HG03442 (cell line): ENCODE measurements at regions not wholly inside any gene's neighbourhood (a gene's known extent, or its start where the extent isn't known, plus 50 kb on each side); places are given as distances from the start of the nearest gene placed in this dataset.

ENCODE experiments used
- ATAC-seq: cut with Tn5 transposase; IDR thresholded peaks from one replicate; pipeline ENCODE4 v1.9.1; 2021; ENCODE audit warnings: mild to moderate bottlenecking, moderate library complexity; ENCODE audit not compliant: unreplicated experiment

DNA sequence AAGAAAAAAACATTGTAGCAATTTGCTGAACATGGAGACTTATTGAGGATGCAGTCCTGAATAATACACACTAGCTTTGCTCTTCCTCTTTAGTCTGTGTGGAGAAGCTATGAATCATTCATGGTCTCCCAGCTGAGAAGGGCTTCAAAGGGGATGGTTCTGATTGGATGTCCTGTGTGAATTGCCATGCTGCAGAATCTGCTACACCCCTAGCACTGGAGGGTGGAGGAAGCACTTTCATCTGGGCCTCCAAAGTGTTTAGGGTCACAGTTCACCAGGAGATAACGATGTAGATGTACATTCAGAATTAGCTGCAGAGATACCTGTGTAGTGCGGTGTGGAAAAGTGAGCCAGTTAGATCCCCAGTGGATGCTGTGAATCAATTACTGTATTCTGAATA, 321.1 kb upstream of the EDNRB start:
- no peak for ATAC-seq

DNA sequence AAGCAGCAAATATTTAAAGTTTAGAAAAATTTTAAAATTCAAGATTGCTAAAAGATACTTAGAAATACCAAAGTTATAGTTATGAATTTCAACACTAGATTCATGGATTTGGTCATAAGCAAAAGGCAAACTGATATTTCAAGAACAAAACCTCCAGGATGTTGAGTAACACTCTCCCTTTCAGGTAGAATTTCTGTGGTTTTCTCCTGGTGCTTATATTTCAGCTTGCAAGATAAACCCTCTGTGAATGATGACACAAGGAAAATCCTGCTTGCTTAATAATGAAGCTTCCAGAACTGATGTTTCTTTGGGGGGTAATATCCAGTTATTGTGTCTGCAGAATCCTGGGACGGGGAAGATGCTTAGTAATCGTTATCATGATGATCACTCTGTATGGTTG, 320.3 kb upstream of the EDNRB start:
- ATAC-seq: no peak

DNA sequence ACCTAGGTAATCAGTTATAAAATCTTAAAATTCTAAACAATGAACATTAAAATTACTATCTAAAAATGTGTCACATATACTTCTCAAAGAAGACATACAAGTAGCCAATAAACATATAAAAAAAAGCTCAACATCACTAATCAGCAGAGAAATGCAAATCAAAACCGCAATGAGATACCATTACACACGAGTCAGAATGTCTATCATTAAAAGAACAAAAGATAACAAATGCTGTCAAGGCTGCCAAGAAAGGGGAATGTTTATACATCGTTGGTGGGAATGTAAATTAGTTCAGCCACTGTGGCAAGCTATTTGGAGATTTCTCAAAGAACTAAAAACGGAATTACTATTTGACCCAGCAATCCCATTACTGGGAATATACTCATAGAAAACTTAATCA, 310.3 kb upstream of the EDNRB start:
- ATAC-seq: no peak

DNA sequence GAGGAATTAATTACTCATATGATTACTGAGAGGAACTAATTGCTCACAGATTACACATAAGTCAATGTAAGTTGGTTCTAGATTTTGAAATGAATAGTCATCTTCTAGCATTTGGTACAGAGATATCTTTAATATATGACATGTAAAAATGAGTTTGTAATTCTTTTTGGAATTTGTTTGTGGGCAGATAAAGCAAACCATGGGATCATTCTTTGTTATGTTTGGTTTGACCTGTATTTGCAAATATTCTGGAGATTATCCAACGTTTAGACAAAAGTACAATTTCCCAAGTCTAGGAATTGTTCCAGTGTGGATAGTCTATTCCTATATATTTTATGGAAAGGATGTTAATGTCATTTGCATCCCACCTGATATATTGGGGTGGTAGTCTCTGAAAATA, 309.6 kb upstream of the EDNRB start:
- ATAC-seq: no peak

DNA sequence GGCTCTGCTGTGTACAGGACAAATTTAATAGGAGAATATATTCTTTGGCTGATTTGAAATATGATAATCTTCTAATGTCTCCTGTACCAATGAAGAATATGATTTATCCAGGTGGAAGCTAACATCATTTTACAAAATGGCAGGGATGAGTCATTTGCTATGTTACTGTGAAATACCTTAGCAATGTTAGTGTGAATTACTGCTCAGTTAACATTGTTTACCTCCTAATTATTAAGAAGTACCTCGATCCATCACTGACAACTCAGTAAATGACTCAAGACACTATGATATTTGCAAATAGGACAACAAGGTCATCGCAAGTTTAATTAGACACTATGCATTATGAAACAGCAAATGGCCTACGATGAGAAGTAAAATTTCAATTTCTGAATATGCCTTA, 309.1 kb upstream of the EDNRB start:
- no peak for ATAC-seq

DNA sequence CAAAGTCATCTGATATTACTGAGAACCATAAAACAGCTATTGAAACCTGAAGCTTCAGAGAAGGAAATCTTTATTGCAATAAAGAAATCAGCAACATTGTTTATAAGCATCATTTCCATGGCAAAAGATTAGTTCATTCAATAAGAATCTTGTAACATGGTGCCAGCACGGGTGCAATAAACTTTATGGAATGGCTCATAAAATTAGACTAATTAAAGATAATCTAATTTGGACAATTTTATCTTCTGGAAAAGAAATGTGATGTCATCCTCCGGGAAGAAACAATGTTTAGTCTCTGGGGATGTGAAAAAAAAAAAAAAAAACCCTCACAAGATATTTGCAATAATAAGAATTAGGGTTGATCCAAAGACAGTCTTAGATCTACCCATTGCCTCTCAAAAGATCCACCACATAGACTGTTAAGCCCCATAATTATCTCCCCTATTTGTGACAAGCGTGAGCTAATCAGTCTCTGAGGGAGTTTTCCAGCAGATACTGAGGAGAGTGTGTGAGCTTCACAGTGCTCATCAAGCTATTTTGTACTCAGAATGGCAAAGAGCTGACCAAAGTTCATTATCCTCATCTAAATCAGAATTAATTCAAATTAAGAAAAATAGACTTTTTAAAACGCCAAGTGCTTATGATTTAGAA, 297.0 kb upstream of the EDNRB start:
- ATAC-seq: no peak

DNA sequence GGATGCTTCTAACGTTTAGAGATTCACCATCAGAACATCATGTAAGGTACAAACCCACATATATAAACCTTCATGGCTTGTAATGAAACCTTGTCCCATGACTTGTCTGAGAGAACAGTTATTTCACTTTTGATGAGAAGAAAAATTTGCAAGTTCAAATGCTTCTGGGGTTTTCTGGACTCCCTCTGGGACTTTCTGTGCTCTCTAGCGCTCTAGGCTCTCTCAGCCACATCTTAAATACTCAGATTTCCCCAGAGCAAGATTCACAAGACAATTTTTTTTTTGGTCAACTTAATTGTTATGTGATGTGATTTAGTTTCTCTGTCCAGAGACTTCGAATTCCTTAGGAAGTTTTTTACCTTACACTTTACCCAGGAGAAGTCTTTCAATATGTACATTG, 282.8 kb upstream of the EDNRB start:
- ATAC-seq: peak; percentile 69

DNA sequence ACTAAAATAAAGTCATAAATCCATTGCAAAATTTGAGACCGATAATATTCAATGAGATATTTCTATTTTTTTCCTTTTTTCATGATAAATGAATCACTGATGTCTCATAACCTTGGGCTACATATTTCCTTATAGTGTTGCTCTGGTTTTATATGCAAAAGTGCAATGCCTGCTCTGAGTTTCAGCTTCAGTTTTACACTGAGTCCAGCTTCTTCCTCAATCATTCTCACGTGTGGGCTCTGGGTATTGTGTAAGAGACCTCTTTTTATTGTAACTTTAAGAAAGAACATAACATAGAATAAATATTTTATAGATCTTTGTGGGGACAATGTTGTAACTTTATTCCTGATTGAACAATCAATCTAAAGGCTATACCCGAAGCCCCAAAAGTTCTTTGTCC, 280.2 kb upstream of the EDNRB start:
- no peak for ATAC-seq

DNA sequence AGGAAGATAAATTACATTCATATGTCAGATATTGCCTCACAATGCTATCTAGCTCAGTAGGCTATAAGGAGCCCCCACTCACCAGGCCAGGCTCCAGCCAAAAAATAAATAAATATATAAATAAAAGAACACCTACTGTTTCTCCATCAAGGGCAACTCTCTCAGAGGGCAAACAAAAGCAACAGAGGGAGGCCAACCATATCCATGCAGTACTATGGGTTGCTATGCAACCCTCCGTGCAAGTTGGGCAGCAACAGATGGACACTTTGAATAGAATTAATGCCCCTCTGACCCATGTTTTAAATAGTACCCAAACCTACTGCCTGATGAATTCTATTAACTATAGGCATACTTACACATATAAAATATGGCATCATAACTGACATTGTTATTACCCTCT, 279.8 kb upstream of the EDNRB start:
- no peak for ATAC-seq

DNA sequence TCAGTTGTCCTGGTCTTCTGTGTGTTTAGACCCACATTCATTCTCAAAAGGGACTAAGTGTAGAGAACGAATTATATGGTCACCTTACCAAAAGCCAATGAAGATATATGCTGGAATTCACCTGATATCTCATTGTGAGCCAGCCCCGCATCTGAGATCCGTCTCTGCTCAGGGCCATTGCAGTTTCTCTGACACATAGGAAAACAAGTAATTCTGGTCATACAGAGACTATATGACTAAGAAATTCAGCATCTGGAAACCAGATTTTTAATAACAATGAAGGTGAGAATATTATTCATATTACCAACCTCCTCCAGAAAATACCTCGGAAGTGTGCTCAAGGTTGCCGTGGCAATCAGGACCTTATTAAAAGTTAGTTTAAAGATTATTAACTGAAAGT, 278.6 kb upstream of the EDNRB start:
- ATAC-seq: no peak

DNA sequence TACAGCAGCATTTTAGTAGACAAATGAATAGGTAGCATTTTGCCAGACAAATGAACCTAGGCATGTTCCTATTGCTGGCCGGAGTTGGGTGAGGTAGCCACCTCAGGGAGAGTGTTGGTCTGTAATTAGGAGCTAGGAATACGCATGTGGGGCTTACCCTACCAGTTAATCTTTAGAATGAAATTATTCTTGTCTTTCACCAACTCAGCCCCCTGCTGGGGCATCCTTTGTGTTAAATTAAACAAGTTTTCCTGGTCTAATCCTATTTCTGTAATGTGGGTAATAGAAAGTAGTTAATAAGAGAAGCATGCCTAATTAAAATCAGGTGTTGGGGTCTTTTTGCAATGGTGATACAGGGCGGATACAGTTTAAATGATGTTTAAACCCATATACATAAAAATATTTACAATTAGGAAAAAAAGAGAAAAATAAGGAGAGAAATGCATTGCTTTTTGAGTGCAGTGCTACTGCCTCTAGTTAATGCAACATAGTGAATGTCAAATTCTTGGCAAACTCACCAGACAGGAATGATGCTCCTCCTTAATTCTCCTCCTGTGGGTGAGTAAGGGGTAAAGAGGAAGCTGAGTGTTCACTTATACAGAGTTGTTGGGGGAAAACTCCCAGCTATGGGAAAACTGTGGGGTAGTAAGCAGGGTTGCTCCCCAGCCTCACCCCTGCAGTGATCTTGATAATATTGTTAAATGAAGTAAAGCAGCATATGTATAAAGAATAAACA, 276.4 kb upstream of the EDNRB start:
- ATAC-seq: no peak

DNA sequence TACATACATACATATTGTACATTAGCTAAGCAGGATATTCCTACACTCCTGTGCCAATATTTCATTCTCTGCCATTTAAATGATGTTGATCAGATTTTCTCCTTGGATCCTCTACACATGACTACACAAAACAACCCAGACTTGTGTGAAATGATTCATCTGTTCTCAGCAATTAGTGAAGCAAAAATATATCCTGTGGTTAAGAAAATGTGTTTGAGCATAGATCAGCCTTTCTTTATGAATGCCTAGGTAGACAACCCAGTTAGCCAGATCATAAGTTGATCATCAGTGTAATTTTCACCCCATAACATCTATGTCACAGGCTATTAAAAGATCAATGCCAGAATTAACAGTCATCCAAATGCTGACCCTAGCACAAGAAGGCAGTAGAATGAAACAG, 275.2 kb upstream of the EDNRB start:
- peak; percentile 67 for ATAC-seq

DNA sequence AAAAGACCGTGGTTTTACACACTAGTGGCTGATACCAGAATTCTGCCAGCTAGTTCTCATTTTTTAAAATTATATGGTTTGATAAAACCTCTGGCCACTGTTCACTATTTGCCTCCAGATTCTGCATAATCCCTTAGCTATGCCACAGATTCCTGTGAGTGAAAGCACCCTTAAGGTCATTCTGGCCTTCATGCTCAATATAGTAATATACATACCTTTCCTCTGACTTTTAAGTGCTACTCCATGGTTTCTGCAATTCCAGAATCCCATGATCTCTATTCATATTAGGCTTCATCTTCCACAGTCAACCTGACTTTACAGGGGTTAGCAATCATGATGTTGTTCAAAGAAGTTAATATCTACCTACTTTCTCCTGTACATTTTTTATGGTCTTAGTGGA, 274.1 kb upstream of the EDNRB start:
- no peak for ATAC-seq

DNA sequence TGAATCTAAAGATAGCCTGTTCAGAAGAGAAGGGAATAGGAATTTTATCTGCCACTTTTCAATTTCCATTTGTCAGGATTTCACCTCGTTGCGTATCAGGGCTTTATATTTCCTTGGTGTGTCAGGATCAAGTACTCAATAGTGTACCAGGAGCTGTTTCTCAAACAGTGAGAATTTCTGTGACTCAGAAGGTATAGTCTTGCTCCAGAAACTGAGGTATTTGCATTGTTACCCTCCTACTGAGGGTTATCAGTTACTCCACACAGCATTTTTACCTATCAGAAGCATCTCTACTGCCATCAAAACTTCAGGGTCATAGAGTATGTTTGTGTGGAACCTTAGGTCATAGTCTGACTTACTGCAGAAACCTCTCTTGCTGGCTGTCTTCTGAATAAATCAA, 271.7 kb upstream of the EDNRB start:
- no peak for ATAC-seq

DNA sequence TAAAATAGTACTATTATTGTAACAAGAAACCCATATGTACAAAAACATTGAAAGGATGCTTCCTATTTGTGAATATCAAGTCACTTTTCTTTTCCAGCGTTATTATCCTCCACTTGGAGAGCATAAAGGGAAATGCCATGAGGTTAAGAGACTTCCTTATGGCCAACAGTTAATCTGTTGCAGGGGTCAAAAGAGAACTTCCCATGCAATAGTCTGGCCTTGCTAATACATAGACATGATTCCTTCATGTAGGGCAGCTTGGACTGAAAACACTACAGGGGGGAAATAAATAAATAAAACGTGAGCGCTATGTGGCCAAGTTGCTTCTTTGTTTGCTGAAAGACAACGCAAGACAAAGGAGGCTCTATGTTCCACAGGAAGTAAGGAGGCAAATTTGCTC, 269.1 kb upstream of the EDNRB start:
- ATAC-seq: no peak

DNA sequence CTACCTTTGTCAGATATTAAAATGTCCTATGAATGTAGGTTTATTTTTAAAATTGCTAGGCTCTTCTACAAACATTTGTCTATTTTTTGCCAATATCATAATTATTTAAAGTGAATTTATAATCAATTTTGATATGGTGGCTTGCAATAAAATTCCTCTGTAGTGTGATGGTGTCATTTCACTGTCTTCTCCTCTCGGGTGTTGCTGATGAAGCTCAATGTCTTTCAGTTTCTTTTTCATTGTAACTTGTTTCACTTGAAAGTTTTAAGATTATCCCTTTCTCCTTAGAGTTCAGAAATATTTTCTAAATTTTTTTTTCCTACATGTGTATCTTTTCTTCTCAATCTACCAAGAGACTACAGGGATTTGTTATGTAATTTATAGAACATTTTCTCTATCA, 267.1 kb upstream of the EDNRB start:
- no peak for ATAC-seq

DNA sequence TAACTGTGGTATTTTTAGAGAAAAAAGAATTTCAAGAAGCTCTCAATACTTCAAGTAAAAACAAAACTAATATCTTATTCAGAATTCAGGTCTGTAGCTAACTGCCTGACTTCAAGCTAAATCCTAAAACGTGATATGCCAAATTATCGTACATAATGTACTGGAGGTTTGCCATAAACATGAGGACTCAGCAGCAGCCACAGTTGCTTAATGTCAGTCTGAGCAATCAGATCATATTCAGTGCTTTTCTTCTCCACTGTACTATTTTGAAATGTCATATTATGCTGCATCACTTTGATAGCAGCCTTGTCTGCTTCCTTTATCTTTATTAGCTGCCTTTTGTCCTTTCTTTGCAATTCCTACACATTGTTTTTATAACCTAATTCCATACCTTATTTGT, 265.1 kb upstream of the EDNRB start:
- ATAC-seq: no peak

DNA sequence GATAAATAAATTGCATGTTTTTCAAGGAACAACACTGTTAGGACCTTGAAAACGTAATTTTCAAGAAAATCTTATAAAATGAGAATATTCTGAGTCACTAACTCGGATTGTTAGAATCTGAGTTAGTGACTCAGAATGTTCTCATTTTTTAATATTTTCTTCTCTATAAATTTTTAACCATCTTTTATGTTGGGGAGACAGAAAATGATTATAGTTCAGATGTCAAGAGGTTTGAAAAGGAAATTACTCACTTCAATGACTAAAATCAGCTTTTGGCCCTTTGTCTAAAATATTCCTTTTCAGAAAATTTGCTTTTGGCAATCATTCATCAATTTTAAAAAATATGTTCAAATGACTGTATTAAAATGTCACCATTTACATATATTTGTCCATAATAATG, 264.2 kb upstream of the EDNRB start:
- ATAC-seq: no peak

DNA sequence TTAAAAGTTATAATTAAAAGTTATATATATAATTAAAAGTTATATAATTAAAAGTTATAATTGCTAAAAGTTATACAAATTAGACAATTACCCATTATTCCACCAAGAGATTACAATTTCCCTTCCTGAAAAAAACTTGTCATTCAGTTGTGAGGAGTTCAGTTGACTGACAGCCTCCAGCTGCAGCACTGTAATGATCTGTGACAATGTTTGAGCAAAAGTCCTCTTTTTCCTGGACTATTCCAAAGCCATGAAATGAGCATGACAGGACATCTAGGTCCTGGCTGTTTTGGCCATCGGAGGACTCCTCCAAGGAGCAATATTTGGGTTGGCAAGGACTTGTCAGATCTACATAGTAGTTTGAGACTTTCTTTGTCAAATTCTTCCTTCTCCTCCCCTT, 258.7 kb upstream of the EDNRB start:
- ATAC-seq: no peak

DNA sequence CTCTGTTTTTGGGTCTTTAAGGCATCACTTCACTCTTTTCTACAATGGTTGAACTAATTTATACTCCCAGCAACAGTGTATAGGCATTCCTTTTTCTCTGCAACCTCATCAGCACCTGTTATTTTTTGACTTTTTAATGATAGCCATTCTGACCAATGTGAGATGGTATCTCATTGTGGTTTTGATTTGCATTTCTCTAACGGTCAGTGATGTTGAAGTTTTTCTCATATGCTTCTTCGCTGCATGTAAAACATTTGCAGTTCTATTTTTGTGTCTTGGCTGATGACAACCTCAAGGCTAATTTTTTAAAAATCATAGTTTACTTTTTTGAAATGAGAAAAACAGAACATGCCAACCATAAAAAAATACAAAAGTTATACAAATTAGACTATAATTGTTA, 258.2 kb upstream of the EDNRB start:
- no peak for ATAC-seq

DNA sequence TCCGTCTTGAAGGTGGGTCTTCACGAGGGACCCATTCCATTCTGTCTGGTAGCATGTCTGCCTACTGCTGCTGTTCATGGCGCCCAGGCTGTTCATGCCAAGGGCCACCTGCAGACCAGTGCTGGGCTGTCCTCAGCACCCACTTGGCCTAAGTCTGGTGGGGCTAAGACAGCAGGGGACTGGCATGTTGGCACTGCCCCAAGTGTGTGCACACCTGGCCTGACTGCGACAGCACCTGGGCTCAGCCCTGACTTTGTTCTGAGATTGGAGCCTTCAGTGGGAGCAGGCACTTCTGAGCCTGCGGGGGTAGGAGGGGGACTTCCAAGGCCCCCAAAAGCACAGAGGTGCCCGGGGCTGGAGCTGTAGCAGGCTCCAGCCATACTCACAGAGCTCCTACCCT, 250.8 kb upstream of the EDNRB start:
- ATAC-seq: no peak

DNA sequence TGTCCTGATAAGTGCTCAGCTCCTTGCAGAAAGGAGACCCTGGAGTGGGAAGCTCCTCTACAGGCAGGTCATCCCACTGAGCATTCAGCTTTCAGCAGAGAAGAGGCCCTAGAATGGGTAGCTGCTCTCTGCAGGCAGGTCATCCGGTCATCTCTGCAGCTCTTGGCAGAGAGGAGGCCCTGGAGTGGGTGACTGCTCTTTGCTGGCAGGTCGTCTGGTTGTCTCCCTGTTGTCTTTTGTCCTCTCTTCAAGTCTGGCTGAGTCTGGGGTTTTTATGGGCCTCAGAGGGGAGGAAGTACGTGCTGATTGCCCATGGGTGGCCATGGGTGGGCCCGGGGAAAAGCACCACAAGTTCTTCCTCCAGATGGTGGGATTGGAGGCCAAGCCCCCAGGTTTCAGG, 250.3 kb upstream of the EDNRB start:
- ATAC-seq: no peak

DNA sequence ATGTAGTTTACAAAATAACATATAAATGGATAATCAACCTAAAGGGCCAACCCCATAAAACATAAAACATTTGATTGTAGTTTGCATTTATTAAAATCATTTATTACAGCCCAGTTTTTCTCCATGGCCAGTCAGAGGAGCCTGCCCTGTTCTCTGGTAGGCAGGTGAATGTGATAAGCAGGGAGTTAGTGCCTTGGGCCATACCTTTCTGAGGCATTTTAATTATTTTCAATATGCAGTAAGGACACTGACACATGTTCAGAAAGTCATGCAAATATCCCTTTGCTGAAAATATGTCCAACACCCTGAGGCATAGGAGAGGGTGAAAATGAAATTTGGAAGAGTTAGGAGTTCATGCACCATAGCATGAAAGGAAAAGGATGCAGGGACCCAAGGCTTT, 242.6 kb upstream of the EDNRB start:
- ATAC-seq: no peak
